ENCODE measurements at regions not wholly inside any gene's neighbourhood (a gene's known extent, or its start where the extent isn't known, plus 50 kb on each side); places are given as distances from the start of the nearest gene placed in this dataset.

DNA sequence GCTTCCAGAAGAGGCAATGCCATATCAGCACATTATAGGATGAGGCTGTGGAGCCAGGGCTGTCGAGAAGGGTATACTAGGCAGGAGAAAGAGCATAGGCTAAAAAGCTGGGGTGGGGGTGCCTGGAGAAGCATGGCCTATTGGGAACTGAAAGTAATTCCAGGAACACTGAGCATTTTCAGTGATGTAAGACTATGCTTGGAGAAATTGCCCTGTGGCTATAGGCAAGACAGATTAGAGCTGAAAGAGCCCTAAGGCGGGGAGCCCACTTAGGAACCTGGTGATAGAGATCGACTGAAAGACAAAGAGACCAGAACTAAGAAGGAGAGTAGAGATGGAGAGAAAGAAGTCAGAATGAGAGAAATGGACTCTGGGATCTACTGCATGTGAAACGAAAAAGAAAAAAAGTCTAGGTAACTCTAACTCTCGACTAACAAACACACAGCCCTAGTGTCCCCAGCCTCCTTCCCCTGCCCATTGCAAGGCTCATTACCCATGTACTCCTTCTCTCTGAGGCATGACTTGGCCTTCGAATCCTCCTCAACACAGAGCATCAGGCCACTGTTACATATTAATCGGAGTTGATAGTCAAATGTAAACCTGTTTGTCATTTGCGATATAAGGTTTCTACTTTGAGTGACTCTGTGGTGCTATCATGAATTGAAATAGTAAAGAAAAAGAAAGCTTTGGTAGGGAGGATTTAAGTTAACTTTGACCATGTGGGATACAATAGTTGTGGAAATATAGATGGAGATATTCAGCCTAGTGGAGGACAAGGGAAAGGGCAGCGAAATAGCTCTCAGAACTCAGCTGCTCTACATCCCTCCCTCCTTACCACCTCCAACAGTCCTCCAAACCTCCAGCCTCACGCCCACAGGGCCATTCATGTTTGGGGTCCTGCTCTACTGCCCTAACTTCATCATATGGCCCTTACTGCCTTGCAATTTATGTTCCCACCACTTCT is 52.3 kb upstream of the BMAL1 start:
- DNase-seq: no peak

DNA sequence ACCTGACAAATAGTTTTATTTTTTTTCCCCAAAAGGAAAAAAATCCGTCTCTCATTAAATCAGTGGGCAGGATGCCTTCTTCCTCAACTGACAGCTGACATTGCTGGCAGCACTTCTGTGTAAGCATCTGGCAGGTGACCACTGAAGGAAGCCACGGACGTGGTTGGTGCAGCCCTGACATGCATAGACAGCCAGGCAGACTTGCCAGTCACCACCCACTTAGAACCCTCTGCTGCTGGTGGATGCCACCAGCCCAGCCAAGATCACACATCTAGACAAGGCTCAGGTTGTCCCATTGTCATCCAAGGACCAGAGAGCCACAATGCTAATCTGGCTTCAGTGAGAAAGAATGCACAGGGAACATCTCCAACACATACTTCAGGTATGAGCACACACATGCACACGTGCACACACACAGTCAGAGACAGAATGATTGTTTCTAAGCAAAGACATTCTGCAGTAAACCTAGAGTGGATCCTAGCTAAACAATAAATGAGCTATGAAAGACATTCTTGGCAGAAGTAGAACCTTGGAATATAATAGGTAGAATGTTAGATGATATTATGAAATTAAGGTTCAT is 49.8 kb upstream of the BMAL1 start:
- no peak for DNase-seq

All from NCI-H1436 treated with DMSO at 0.1 percent for 48 hours (cell line).